IPS DF 4.7 (cell line): ENCODE measurements at regions not wholly inside any gene's neighbourhood (a gene's known extent, or its start where the extent isn't known, plus 50 kb on each side); places are given as distances from the start of the nearest gene placed in this dataset.

Experiments used
- DNase-seq: peaks from one replicate; pipeline ENCODE4 v3.0.0-alpha.2; 2013; ENCODE audit warnings: low spot score; ENCODE audit errors: extremely low read depth

- DNase-seq = no peak
These were observed 193.7 kb downstream of the TTC39B start for GRCh38 chr9:15113288-15113687.

GRCh38 chr9:15111071-15111470, 195.9 kb downstream of the TTC39B start:
- no peak for DNase-seq

GRCh38 chr9:15104826-15105420, 194.7 kb upstream of the FREM1 start:
- peak; percentile 14 for DNase-seq

GRCh38 chr9:15103290-15103689, 193.1 kb upstream of the FREM1 start:
- DNase-seq = no peak

GRCh38 chr9:15101095-15101494, 190.9 kb upstream of the FREM1 start:
- DNase-seq = no peak

- DNase-seq = no peak
These were observed 190.3 kb upstream of the FREM1 start for GRCh38 chr9:15100571-15100970.

GRCh38 chr9:15096972-15097371, 186.7 kb upstream of the FREM1 start:
- DNase-seq = no peak

- DNase-seq = no peak
These were observed 176.6 kb upstream of the FREM1 start for GRCh38 chr9:15086778-15087324.

- no peak for DNase-seq
These were observed 176.0 kb upstream of the FREM1 start for GRCh38 chr9:15086156-15086763.

- no peak for DNase-seq
These were observed 171.0 kb upstream of the FREM1 start for GRCh38 chr9:15081021-15081753.

GRCh38 chr9:15080401-15080800, 170.2 kb upstream of the FREM1 start:
- DNase-seq = no peak

- no peak for DNase-seq
These were observed 169.8 kb upstream of the FREM1 start for GRCh38 chr9:15079989-15080388.

GRCh38 chr9:15077946-15078729, 167.9 kb upstream of the FREM1 start:
- no peak for DNase-seq

GRCh38 chr9:15073620-15074019, 163.4 kb upstream of the FREM1 start:
- DNase-seq = no peak

- no peak for DNase-seq
These were observed 160.5 kb upstream of the FREM1 start for GRCh38 chr9:15070716-15071115.

GRCh38 chr9:15069106-15069505, 158.9 kb upstream of the FREM1 start:
- DNase-seq = no peak

- DNase-seq = no peak
These were observed 158.0 kb upstream of the FREM1 start for GRCh38 chr9:15068261-15068660.

GRCh38 chr9:15059003-15059402, 148.8 kb upstream of the FREM1 start:
- no peak for DNase-seq

GRCh38 chr9:15058236-15058635, 148.0 kb upstream of the FREM1 start:
- DNase-seq = no peak

- peak; percentile 7 for DNase-seq
These were observed 145.1 kb upstream of the FREM1 start for GRCh38 chr9:15055284-15055683.

- DNase-seq = no peak
These were observed 138.5 kb upstream of the FREM1 start for GRCh38 chr9:15048772-15049171.
